Stimulated activated naive B cell treated with anti-CD40 and anti-IgM and Interleukin-4, amounts not matched to agents 10 μg/mL and 1 μg/mL and 100 μg/mL, for 72 hours (primary cell): ENCODE measurements at regions not wholly inside any gene's neighbourhood (a gene's known extent, or its start where the extent isn't known, plus 50 kb on each side); places are given as distances from the start of the nearest gene placed in this dataset.
"Not testable (repeated sequence)": the region's sequence is repeated elsewhere in the genome, so short reads cannot be mapped to it uniquely, and the experiment has no call there.

Source experiments
- ATAC-seq, 2 donors: fragments of 150-1000 bp; cut with Tn5 transposase; replicated peaks; 2 replicates each; pipeline ENCODE4 v1.10.0; 2021; ENCODE audit warnings: moderate library complexity in 1 of 2
- DNase-seq: peaks from one replicate; pipeline ENCODE4 v3.0.0; 2021
- H3K27ac Mint-ChIP-seq: one replicate; pipeline ENCODE4 v1.8.0; 2022; ENCODE audit warnings: mild to moderate bottlenecking, mixed read lengths
- H3K27me3 Mint-ChIP-seq, 2 donors: one replicate each; pipeline ENCODE4 v1.8.0; 2022; ENCODE audit warnings: mixed read lengths in 2 of 2
- H3K36me3 Mint-ChIP-seq, 2 donors: one replicate each; pipeline ENCODE4 v1.8.0; 2022; ENCODE audit warnings: mixed read lengths in 2 of 2, mild to moderate bottlenecking in 1 of 2
- H3K4me1 Mint-ChIP-seq, 2 donors: one replicate each; pipeline ENCODE4 v1.8.0; 2022; ENCODE audit warnings: mixed read lengths in 2 of 2, mild to moderate bottlenecking in 1 of 2
- H3K4me3 Mint-ChIP-seq, 2 donors: one replicate each; pipeline ENCODE4 v1.8.0; 2022; ENCODE audit warnings: mild to moderate bottlenecking in 2 of 2, mixed read lengths in 2 of 2, moderate library complexity in 1 of 2
- H3K9me3 Mint-ChIP-seq, 2 donors: one replicate each; pipeline ENCODE4 v1.8.0; 2022; ENCODE audit warnings: mixed read lengths in 2 of 2, mild to moderate bottlenecking in 1 of 2

DNA sequence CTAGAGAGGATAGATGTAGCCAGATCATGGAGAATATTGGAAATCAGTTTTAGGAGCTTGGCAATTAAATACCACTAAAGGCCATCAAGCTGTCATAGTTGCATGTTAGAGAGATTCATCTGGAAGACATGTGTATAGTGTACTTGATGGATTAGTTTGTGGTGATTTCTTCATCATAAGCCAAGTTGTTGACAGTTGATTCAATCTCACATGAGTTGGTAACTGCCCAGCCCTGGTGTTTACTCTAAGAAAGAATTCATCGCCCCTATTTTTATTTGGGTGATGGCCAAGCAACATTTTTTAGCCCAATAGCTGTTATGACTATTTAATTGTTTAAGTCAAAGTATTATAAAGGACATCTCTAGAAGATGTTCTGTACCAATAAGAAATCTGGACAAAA, 737.6 kb downstream of the PLA2G4A start:
- DNase-seq: no peak
- H3K27ac Mint-ChIP-seq: no peak overlapping the region
- H3K36me3 Mint-ChIP-seq: no peaks in the 10 kb centered on the region
- H3K9me3 Mint-ChIP-seq: peaks cover 0 to 2% of the 10 kb centered on the region in 2 donors
- no peak overlapping the region for H3K4me3 Mint-ChIP-seq
- H3K27me3 Mint-ChIP-seq: no peaks in the 10 kb centered on the region
- no peaks in the 10 kb centered on the region for H3K4me1 Mint-ChIP-seq
- ATAC-seq: no peak

- Mint-ChIP-seq H3K9me3 (peaks cover 0 to 2% of the 10 kb centered on the region in 2 donors), H3K27me3 (no peaks in the 10 kb centered on the region), H3K27ac (no peak overlapping the region), H3K4me3 (no peak overlapping the region), H3K36me3 (no peaks in the 10 kb centered on the region), H3K4me1 (no peaks in the 10 kb centered on the region)
- DNase-seq: no peak
- no peak for ATAC-seq
Measured at GRCh38 chr1:187568067-187568466, 739.3 kb downstream of the PLA2G4A start.

- no peak overlapping the region for H3K4me3 Mint-ChIP-seq
- DNase-seq (no peak), ATAC-seq (no peak)
- H3K9me3 Mint-ChIP-seq: peaks cover 1 to 2% of the 10 kb centered on the region in 2 donors
- no peak overlapping the region for H3K27ac Mint-ChIP-seq
- no peaks in the 10 kb centered on the region for H3K4me1 Mint-ChIP-seq
- no peaks in the 10 kb centered on the region for H3K27me3 Mint-ChIP-seq
- no peaks in the 10 kb centered on the region for H3K36me3 Mint-ChIP-seq
Measured at GRCh38 chr1:187570166-187570565, 741.4 kb downstream of the PLA2G4A start.

GRCh38 chr1:187577610-187578009, 748.9 kb downstream of the PLA2G4A start:
- H3K4me1 Mint-ChIP-seq: no peaks in the 10 kb centered on the region
- no peak overlapping the region for H3K4me3 Mint-ChIP-seq
- DNase-seq (no peak), ATAC-seq (no peak)
- H3K27me3 Mint-ChIP-seq: no peaks in the 10 kb centered on the region
- H3K9me3 Mint-ChIP-seq: peaks cover 1 to 17% of the 10 kb centered on the region in 2 donors
- H3K27ac Mint-ChIP-seq: no peak overlapping the region
- no peaks in the 10 kb centered on the region for H3K36me3 Mint-ChIP-seq

DNA sequence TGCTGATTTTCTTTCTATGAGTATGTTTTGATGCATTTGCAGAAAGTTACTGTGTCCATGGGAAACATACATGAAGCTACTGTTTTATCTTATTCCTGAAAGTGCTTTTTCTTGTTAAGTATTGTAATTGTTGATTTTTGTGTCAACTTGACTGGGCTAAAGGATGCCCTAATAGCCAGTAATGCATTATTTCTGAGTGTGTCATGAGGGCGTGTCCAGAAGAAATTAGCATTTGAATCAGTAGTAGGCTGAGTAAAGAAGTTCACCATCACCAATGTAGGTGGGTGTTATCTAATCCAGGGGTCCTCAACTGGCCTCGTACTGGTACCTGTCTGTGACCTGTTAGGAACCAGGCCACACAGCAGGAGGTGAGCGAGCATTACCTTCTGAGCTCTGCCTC, 760.2 kb downstream of the PLA2G4A start:
- Mint-ChIP-seq H3K4me1 (no peaks in the 10 kb centered on the region), H3K4me3 (no peak overlapping the region), H3K27ac (no peak overlapping the region), H3K27me3 (no peaks in the 10 kb centered on the region), H3K36me3 (no peaks in the 10 kb centered on the region), H3K9me3 (peaks cover 1 to 4% of the 10 kb centered on the region in 2 donors)
- DNase-seq: no peak
- no peak for ATAC-seq

GRCh38 chr1:187605736-187606135, 777.0 kb downstream of the PLA2G4A start:
- no peaks in the 10 kb centered on the region for H3K36me3 Mint-ChIP-seq
- H3K4me3 Mint-ChIP-seq: no peak overlapping the region
- no peak for DNase-seq
- H3K9me3 Mint-ChIP-seq: peaks cover 9 to 12% of the 10 kb centered on the region in 2 donors
- no peak for ATAC-seq
- H3K27ac Mint-ChIP-seq: no peak overlapping the region
- no peaks in the 10 kb centered on the region for H3K4me1 Mint-ChIP-seq
- no peaks in the 10 kb centered on the region for H3K27me3 Mint-ChIP-seq

- H3K27me3 Mint-ChIP-seq, H3K4me1 Mint-ChIP-seq, H3K4me3 Mint-ChIP-seq, ATAC-seq, H3K36me3 Mint-ChIP-seq, DNase-seq, H3K27ac Mint-ChIP-seq: not testable (repeated sequence)
- H3K9me3 Mint-ChIP-seq: peaks cover 10 to 15% of the 10 kb centered on the region in 2 donors
Measured at GRCh38 chr1:187615853-187616735, 787.3 kb downstream of the PLA2G4A start.

DNA sequence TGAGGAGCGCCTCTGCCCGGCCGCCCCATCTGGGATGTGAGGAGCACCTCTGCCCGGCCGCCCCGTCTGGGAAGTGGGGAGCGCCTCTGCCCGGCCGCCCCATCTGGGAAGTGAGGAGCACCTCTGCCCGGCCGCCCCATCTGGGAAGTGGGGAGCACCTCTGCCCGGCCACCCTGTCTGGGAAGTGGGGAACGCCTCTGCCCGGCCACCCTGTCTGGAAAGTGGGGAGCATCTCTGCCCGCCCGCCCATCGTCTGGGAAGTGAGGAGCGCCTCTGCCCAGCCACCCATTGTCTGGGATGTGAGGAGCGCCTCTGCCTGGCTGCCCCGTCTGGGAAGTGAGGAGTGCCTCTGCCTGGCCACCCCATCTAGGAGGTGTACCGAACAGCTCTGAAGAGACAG, 788.1 kb downstream of the PLA2G4A start:
- not testable (repeated sequence) for H3K36me3 Mint-ChIP-seq, H3K27me3 Mint-ChIP-seq, H3K27ac Mint-ChIP-seq, ATAC-seq, DNase-seq, H3K4me3 Mint-ChIP-seq, H3K4me1 Mint-ChIP-seq
- peaks cover 8 to 15% of the 10 kb centered on the region in 2 donors for H3K9me3 Mint-ChIP-seq

- ATAC-seq (no peak), DNase-seq (no peak)
- Mint-ChIP-seq H3K36me3 (no peaks in the 10 kb centered on the region), H3K27me3 (no peaks in the 10 kb centered on the region), H3K27ac (no peak overlapping the region), H3K4me3 (no peak overlapping the region), H3K9me3 (peaks cover 8 to 15% of the 10 kb centered on the region in 2 donors), H3K4me1 (no peaks in the 10 kb centered on the region)
Measured at GRCh38 chr1:187617776-187618175, 789.0 kb downstream of the PLA2G4A start.

DNA sequence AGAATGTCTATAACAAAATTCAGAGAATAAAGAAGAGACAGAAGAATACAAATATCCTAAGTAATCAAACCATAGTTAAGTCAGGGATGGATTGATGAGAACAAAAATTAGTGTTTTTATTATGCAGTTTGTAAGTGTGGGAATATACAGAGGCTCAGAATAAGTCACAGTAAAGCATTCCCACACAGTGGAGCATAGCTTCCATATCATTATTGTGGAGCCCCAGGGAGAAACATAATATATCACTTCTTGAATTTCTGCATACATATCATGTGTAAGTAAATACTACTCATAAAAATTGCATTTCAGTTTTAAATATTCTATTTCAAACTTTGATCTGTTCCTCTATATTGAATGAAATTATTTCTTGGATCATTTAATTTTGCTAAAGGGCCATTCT, 790.4 kb downstream of the PLA2G4A start:
- peaks cover 7 to 15% of the 10 kb centered on the region in 2 donors for H3K9me3 Mint-ChIP-seq
- no peaks in the 10 kb centered on the region for H3K27me3 Mint-ChIP-seq
- H3K36me3 Mint-ChIP-seq: no peaks in the 10 kb centered on the region
- H3K27ac Mint-ChIP-seq: no peak overlapping the region
- no peaks in the 10 kb centered on the region for H3K4me1 Mint-ChIP-seq
- DNase-seq: no peak
- no peak for ATAC-seq
- H3K4me3 Mint-ChIP-seq: no peak overlapping the region

DNA sequence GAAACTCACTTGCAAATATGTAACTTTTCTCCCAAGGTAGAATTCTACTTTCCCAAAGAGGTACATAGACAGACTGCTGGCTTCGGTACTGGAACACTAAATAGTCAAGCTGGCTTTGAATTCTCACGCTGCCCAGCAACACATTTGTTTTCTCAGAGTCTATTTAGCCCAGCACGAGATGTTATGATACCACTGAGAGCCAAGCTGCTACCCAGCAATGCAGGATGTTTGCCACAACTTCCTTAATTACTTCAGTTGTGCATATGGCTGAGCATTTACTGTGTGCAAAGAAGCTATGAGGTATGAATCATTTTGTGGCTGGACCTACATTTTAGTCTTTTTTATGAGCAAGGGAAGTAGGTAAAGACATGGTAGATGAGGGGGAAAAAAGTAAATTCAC, 793.2 kb downstream of the PLA2G4A start:
- Mint-ChIP-seq H3K36me3 (no peaks in the 10 kb centered on the region), H3K27me3 (no peaks in the 10 kb centered on the region), H3K4me1 (no peaks in the 10 kb centered on the region), H3K9me3 (peaks cover 3% of the 10 kb centered on the region in 2 donors), H3K4me3 (no peak overlapping the region), H3K27ac (no peak overlapping the region)
- DNase-seq (no peak), ATAC-seq (no peak)

- Mint-ChIP-seq H3K27me3 (no peaks in the 10 kb centered on the region), H3K27ac (no peak overlapping the region), H3K4me3 (no peak overlapping the region), H3K9me3 (peaks cover 2 to 3% of the 10 kb centered on the region in 2 donors), H3K36me3 (no peaks in the 10 kb centered on the region), H3K4me1 (no peaks in the 10 kb centered on the region)
- no peak for DNase-seq
- ATAC-seq: no peak
Measured at GRCh38 chr1:187622545-187622944, 793.8 kb downstream of the PLA2G4A start.

DNA sequence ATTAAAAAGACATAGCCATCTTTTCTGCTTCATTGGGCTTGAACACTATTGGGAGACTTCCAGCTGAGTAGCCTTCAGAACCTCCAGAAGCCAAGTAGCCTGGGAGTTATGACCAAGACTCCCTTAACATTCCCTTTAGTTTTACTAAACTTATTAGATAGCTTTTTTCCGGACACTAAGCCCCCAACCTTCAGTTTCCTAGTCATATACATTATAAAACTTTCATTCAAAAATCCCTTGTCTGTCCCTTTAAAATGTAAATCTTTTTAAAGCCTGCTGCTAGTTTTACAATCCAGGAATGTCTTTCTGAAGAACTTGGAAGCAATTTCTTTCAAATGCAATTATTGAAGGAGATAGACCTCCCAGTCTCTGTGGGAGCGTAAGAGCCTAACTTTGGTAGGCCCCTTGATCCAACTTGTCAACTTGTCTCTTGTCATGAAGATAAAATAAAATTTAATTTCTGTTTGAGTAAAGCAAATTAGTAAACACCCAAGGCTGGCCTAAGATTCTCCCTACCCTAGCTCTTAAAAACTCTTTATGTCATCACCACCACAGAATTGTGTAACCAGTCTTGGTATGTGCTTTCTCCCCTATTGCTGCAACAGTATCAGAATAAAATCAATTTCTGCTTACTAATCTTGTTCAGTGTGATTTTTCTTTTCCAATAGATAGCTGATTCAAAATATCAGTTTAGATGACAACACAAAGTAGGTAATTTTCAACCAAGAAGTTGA, 796.2 kb downstream of the PLA2G4A start:
- ATAC-seq (no peak), DNase-seq (no peak)
- H3K27me3 Mint-ChIP-seq: no peaks in the 10 kb centered on the region
- no peaks in the 10 kb centered on the region for H3K9me3 Mint-ChIP-seq
- no peaks in the 10 kb centered on the region for H3K4me1 Mint-ChIP-seq
- H3K27ac Mint-ChIP-seq: no peak overlapping the region
- no peaks in the 10 kb centered on the region for H3K36me3 Mint-ChIP-seq
- H3K4me3 Mint-ChIP-seq: no peak overlapping the region

DNA sequence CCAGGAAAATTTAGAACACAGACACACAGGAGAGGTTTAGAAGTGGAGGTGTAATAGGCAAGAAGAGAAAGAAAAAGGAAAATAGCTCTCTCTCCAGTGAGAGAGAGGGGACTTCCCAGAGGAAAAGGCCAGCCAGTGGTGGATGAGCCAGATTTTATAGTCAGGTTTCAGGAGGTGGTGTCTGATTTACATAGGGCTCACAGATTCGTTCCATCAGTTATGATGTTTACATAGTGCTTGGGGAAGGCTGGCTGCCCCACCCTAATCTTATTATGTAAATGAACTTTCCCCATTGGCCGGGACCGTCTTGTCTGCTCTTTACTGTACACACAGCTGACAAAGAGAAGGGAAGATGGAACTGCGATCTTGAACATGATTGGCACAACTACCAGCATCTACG, 797.3 kb downstream of the PLA2G4A start:
- DNase-seq (no peak), ATAC-seq (no peak)
- Mint-ChIP-seq H3K4me3 (no peak overlapping the region), H3K27me3 (no peaks in the 10 kb centered on the region), H3K9me3 (peaks cover 0 to 6% of the 10 kb centered on the region in 2 donors), H3K27ac (no peak overlapping the region), H3K4me1 (no peaks in the 10 kb centered on the region), H3K36me3 (no peaks in the 10 kb centered on the region)

- ATAC-seq (no peak), DNase-seq (no peak)
- Mint-ChIP-seq H3K4me1 (no peaks in the 10 kb centered on the region), H3K9me3 (peaks cover 0 to 8% of the 10 kb centered on the region in 2 donors), H3K27me3 (no peaks in the 10 kb centered on the region), H3K36me3 (no peaks in the 10 kb centered on the region), H3K27ac (no peak overlapping the region), H3K4me3 (no peak overlapping the region)
Measured at GRCh38 chr1:187627516-187627915, 798.8 kb downstream of the PLA2G4A start.
